NT2/D1 (cell line): ENCODE measurements at regions not wholly inside any gene's neighbourhood (a gene's known extent, or its start where the extent isn't known, plus 50 kb on each side); places are given as distances from the start of the nearest gene placed in this dataset.

Experiments used
- DNase-seq: peaks from one replicate; pipeline ENCODE4 v3.0.0-alpha.2; 2011; ENCODE audit warnings: low read depth, low spot score
- H3K27me3 ChIP-seq: 2 replicates; pipeline ENCODE4 v1.6.0; 2011; ENCODE audit warnings: mild to moderate bottlenecking; ENCODE audit not compliant: insufficient read length, insufficient read depth
- H3K36me3 ChIP-seq: 2 replicates; pipeline ENCODE4 v1.6.1; 2011; ENCODE audit warnings: mild to moderate bottlenecking, low read length, mixed read lengths; ENCODE audit not compliant: insufficient read depth, insufficient read length
- H3K4me1 ChIP-seq: 2 replicates; pipeline ENCODE4 v1.5.1; 2011; ENCODE audit not compliant: insufficient read depth, insufficient read length
- H3K4me3 ChIP-seq: 2 replicates; pipeline ENCODE4 v1.5.1; 2011; ENCODE audit warnings: low read depth; ENCODE audit not compliant: insufficient read length
- H3K9ac ChIP-seq: 2 replicates; pipeline ENCODE4 v1.6.0; 2011; ENCODE audit warnings: low read depth; ENCODE audit not compliant: insufficient read length
- H3K9me3 ChIP-seq: 2 replicates; pipeline ENCODE4 v1.5.1; 2011; ENCODE audit warnings: mild to moderate bottlenecking, low read length; ENCODE audit not compliant: insufficient read depth
- SUZ12 ChIP-seq: IDR thresholded peaks from 2 replicates; pipeline ENCODE4 v1.6.1; 2011; ENCODE audit not compliant: insufficient read length, insufficient read depth; ENCODE audit errors: extremely low read depth
- YY1 ChIP-seq: IDR thresholded peaks from 2 replicates; pipeline ENCODE4 v1.6.1; 2011; ENCODE audit not compliant: insufficient read length, insufficient read depth
- ZNF274 ChIP-seq: IDR thresholded peaks from 2 replicates; pipeline ENCODE4 v1.6.1; 2011; ENCODE audit warnings: mild to moderate bottlenecking, low read depth, low read length

DNA sequence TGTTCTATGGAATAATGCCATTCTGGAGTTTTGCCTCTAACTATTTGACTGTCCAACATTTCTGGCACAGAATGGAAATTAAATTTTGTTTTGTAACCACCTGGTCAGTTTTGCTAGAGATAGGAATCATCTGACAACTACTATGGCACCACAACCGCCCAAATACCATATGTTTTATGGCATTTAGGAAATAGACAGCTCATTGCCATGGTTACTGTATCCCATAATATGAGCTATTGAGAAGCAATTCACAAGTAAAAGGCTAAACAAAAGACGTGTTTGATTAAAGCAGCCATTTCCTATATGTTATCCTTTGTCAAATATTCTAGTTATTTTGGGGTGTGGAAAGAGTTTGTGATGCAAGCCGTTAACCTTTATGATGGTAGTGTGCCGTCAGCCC is 1105.3 kb upstream of the LCORL start:
- no peak for DNase-seq
- Histone ChIP-seq H3K4me3 (no peak overlapping the region), H3K9me3 (no peaks in the 10 kb centered on the region), H3K4me1 (no peaks in the 10 kb centered on the region), H3K27me3 (no peaks in the 10 kb centered on the region), H3K36me3 (no peaks in the 10 kb centered on the region), H3K9ac (no peak overlapping the region)
- TF ChIP-seq ZNF274 (no peak), YY1 (no peak), SUZ12 (no peak)

DNA sequence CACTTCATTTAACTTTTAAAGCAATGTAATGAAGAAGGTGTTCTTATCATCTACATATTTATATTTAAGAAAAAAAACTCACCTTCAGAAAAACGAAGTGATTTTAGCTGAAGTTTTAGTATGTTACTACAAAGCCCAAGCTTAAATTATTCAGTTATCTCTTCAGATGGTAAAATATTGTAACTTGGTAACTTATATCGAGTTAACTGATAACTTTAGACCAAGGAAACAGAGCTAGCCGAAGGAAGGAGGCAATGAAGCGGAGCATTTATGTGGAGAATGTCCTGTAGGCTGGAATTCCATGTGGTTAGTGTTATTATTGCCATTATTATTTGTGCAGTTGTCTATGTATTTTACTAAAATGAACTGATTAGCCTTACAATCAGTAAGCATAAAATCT is 1102.1 kb upstream of the LCORL start:
- Histone ChIP-seq H3K4me1 (no peaks in the 10 kb centered on the region), H3K4me3 (no peak overlapping the region), H3K27me3 (no peaks in the 10 kb centered on the region), H3K9ac (no peak overlapping the region), H3K36me3 (no peaks in the 10 kb centered on the region), H3K9me3 (no peaks in the 10 kb centered on the region)
- no peak for TF ChIP-seq YY1
- DNase-seq, result no peak

DNA sequence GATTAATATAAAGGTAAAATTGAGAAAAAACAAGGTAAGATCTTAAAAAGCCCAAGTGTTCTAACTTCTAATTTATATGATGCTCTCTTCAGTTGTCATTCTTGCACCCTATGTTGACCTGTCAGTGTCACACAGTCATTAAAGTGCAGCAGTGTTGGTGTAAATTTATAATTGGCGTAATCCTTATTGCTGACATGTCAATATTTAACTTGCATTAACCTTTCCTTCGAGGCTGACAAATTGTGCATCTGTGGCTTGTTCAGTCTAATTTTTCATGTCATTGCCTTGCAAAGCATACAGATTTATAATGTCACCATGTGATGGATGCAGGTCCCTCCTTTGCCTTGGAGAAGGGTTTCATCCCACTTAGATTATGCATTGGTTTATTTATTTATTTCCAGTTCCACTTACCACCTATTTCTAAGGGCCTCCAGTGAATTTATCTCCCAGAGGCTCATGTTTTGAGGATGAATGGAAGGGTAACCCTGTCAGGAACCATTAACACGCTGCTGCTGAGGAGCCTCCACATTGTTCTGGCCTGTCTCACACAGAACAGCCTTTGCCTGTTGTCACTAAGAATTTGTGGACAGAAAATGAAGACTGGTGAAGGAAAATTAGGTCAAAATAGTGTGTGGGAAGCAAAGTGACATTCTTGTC is 1098.5 kb upstream of the LCORL start:
- TF ChIP-seq YY1 (no peak), ZNF274 (no peak), SUZ12 (no peak)

DNA sequence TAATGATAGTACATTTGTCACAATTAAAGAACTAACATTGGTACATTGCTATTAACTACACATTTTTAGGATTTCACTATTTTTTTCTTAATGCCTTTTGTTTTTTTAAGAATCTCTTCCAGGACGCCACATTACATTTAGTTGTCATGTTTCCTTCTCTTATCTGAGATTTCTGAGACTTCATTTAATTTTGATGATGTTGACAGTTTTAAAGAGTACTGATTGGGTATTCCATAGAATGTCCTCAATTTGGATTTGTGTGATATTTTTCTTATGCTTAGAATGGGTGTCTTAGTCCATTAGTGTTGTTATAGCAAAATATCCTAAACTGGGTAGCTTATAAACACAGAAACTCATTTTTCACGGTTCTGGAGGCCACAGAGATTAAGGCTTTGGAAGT is 1095.5 kb upstream of the LCORL start:
- DNase-seq, result no peak
- Histone ChIP-seq H3K9me3 (no peaks in the 10 kb centered on the region), H3K9ac (no peak overlapping the region), H3K27me3 (no peaks in the 10 kb centered on the region), H3K36me3 (no peaks in the 10 kb centered on the region), H3K4me1 (no peaks in the 10 kb centered on the region), H3K4me3 (no peak overlapping the region)
- TF ChIP-seq SUZ12, result no peak
- no peak for TF ChIP-seq ZNF274
- TF ChIP-seq YY1, result no peak

More for the DNA sequence above, 1098.5 kb upstream of the LCORL start:
- no peak overlapping the region for H3K9ac ChIP-seq
- no peaks in the 10 kb centered on the region for H3K27me3 ChIP-seq
- H3K9me3 ChIP-seq, result no peaks in the 10 kb centered on the region
- DNase-seq, result no peak
- no peak overlapping the region for H3K4me3 ChIP-seq
- H3K36me3 ChIP-seq, result no peaks in the 10 kb centered on the region
- no peaks in the 10 kb centered on the region for H3K4me1 ChIP-seq

DNA sequence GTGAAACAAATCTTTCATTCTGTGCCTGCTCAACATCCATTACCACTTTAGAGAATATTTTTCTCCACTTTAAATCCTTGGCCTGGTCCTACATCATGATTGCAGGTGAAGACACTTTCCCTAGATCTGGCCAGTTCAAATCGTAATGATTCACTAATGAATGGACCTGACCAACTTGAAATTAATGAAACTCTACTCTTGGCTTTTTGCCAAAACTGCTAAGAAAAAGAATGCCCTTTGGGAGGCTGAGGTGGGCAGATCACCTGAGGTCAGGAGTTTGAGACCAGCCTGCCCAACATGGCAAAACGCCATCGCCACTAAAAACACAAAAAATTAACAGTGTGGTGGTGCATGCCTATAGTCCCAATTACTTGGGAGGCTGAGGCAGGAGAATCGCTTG is 1082.6 kb upstream of the LCORL start:
- Histone ChIP-seq H3K4me1 (no peaks in the 10 kb centered on the region), H3K36me3 (no peaks in the 10 kb centered on the region), H3K4me3 (no peak overlapping the region), H3K27me3 (no peaks in the 10 kb centered on the region), H3K9ac (no peak overlapping the region), H3K9me3 (no peaks in the 10 kb centered on the region)
- no peak for DNase-seq
- no peak for TF ChIP-seq YY1
- TF ChIP-seq SUZ12, result no peak

DNA sequence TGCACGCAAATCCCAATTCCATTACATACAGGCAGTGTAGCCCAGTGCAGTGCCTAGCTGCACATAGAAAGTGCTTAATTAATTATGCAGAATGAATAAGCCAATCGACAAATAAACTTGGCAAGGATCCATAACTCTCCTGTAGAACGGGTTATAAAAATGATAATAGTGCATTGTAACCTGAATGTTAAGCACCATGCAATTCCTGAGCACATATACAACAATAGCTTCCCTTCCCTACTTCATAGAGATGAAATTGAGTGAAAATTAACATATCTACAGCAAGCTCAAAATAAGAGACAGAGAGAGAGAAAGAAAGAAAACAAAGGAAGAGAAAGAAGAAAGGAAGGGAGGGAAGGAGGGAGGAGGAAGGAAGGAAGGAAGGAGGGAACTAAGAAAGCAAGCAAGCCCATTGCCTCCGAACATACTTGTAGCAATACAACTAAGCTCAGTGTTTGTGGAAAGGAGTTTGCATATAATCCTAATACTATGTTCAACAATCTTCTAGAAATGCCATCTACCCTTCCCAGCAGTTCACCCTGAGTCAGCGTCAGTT is 1074.0 kb upstream of the LCORL start:
- Histone ChIP-seq H3K27me3 (no peaks in the 10 kb centered on the region), H3K9ac (no peak overlapping the region), H3K9me3 (no peaks in the 10 kb centered on the region), H3K4me1 (no peaks in the 10 kb centered on the region), H3K36me3 (no peaks in the 10 kb centered on the region), H3K4me3 (no peak overlapping the region)
- TF ChIP-seq ZNF274, result no peak
- no peak for TF ChIP-seq YY1
- TF ChIP-seq SUZ12, result no peak
- DNase-seq, result no peak

DNA sequence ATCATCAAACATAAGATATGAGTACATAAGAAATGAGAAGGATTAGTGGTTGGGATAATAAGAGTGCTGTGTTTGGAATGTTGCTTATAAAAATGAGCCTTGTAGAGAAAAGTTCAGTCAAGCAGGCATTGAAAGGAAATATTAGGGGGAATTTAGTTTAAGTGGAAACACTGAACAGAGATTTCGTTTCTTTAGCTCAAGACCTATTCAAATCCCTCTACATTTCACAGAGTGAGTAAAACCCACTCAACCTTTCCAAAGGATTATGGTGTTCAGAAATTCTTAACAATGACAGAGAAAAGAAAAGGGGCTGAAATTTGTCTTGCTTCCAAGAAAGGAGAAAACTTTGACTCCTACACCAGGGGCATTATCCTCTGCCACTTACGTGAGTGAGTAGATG is 1072.4 kb upstream of the LCORL start:
- no peak for TF ChIP-seq ZNF274
- TF ChIP-seq SUZ12, result no peak
- no peak for TF ChIP-seq YY1
- H3K9me3 ChIP-seq, result no peaks in the 10 kb centered on the region
- no peaks in the 10 kb centered on the region for H3K4me1 ChIP-seq
- no peaks in the 10 kb centered on the region for H3K36me3 ChIP-seq
- H3K9ac ChIP-seq, result no peak overlapping the region
- no peak for DNase-seq
- H3K4me3 ChIP-seq, result no peak overlapping the region
- H3K27me3 ChIP-seq, result no peaks in the 10 kb centered on the region

DNA sequence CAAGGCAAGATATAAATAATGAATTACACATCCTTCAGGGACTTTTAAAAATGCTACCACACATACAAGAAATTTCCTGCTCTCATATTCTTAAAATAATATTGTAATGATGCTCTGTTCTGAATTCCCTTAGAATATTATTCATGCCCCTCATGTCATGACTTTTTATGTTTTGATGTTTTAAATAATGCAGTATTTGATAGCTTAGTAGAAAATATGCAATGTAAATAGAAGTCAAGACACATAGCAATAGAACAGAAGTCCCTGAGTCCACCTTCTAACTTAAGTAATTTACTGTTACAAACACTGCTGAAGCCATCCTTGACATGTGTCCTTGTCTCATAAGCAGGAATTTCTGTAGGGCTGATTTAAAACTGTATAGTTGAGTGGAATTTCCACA is 1071.2 kb upstream of the LCORL start:
- no peaks in the 10 kb centered on the region for H3K9me3 ChIP-seq
- no peak overlapping the region for H3K9ac ChIP-seq
- no peak overlapping the region for H3K4me3 ChIP-seq
- TF ChIP-seq ZNF274, result no peak
- TF ChIP-seq SUZ12, result no peak
- no peak for TF ChIP-seq YY1
- H3K36me3 ChIP-seq, result no peaks in the 10 kb centered on the region
- H3K4me1 ChIP-seq, result no peaks in the 10 kb centered on the region
- DNase-seq, result no peak
- no peaks in the 10 kb centered on the region for H3K27me3 ChIP-seq
